NCI-H2029 treated with DMSO at 0.1 percent for 48 hours (cell line): ENCODE measurements at regions not wholly inside any gene's neighbourhood (a gene's known extent, or its start where the extent isn't known, plus 50 kb on each side); places are given as distances from the start of the nearest gene placed in this dataset.

Experiments used
- DNase-seq: peaks from one replicate; lab custom pipeline; 2025; lab: John Stamatoyannopoulos, UW

GRCh38 chr11:32317643-32318042 is 117.7 kb downstream of the WT1 start:
- no peak for DNase-seq

DNA sequence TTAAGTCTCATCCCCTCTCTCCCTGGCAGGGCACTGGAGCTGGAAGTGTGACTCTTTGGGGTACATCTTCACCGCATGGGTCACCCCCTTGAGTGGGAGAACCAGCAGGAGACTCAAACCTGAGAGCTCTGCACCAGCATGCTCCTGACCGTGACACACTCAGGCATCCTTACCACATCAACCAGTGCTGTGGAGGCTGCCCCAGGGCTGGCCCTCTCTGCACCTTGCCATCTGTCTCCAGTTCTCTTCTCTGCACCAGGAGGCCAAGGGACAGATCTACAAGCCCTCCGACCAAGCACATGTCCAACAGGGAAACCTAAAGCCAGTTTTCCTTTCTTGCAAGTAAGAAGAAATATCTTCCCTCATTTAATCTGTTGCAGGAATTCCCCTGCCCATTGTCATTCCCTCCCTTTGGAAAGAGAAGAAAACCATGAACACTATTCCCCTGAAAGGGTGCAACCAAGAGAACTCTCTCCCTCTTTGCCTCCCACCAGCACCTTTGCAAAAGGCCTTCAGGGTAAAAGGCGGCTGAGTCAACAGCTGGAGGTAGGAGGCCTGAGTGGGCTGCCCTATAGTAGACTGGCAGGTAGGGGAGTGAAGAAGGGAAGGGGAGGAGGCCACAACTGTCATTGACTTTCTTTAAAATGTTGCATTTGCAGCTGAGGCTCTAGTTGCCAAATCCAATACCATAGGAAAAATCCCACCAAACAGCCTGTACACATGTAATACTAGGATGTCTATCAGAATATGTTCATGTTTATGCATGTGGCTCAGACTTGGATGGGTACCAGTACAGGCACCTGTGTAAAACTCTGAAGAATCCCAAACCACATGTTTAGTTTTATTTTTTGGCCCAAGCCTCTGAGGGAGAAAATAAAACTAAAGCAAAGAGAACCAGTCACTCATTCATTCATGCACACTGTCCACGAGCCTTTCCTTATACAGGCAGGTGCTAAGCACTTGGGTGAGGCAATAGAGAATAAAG is 117.0 kb downstream of the WT1 start:
- no peak for DNase-seq

DNA sequence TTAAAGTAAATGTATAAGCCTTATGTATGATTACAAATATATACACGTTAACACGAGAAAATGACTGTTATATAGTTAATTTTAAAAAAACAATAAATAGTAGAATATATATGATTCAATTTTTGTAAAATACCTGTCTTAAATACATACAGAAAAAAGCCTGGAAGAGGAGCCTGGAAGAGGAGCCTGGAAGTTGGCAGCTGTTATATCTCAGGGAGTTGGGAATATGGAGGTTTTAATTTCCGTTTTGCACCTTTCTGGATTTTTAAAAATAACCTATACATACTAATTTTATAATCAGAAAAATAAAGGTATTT is 111.6 kb downstream of the WT1 start:
- DNase-seq = no peak

GRCh38 chr11:32325187-32325586 is 110.2 kb downstream of the WT1 start:
- DNase-seq = no peak

DNA sequence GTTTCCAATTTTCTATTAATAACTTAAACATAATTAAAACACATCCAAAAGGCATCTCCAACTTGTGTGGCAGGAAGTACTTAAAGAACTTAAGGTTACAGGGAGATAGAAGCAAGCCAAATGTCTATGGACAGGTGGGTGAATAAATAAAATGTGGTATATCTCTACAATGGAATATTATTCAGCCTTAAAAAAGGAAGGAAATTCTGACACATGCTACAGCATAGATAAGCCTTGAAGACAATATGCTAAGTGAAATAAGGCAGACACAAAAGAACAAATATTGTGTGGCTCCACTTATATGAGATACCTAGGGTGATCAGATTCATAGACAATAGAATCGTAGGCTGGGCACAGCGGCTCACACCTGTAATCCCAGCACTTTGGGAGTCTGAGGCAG is 109.6 kb downstream of the WT1 start:
- no peak for DNase-seq

- DNase-seq = no peak
Measured at GRCh38 chr11:32326522-32326921, 108.8 kb downstream of the WT1 start.

DNA sequence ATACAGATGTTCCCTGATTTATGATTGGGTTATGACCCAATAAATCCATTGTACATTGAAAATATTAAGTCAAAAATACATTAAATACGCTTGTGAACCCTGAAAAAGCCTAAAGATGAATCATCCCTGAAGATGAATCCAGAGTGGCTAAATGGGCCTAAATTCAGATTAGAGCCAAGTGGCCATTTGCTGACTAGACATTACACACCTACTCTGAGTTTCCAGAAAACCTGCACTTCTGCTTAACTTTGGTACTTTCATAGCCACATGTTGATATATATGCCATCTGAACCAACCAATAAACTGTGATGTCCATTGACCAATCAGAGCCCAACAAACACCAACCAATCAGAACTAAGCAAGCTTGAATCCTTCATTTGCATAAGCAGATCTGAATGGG is 106.9 kb downstream of the WT1 start:
- no peak for DNase-seq

- no peak for DNase-seq
Measured at GRCh38 chr11:32331098-32331497, 104.2 kb downstream of the WT1 start.

DNA sequence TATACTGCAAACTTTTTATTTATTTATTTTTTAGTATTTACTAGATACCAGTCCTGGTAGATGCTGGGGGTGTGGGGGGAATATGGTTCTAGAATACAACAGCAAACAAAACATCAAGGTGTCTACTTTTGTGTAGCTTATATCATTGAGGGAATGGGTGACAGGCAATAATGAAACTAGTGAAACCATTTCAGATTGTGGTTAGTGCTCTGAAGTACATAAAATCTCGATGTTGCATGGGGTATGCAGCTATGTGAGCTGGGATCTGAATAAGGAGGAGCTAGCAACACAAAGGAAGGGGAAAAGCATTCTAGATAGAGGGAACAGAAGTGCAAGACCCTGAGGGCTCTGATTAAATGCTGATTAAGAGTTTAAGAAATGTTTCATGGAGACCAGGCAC is 103.5 kb downstream of the WT1 start:
- no peak for DNase-seq

DNA sequence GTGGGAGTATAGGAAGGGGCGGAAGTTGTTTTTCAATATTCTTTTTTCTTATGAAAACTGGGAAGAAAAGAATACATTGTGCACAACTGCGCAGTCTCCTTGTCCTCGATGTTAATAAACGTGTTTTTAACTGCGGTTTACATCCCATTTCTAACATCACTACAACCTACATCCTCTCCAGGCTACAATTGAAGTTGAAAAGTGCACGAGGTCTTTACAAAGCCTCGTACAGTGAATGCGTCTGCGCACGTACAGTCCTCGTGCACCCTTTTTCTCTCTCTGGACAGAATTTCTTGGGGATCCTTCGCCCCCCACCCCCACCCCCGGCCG is 102.4 kb downstream of the WT1 start:
- no peak for DNase-seq

GRCh38 chr11:32333320-32333991 is 101.9 kb downstream of the WT1 start:
- no peak for DNase-seq

GRCh38 chr11:32334822-32335221 is 100.5 kb downstream of the WT1 start:
- DNase-seq = no peak
